GM19468 (cell line): ENCODE measurements at regions not wholly inside any gene's neighbourhood (a gene's known extent, or its start where the extent isn't known, plus 50 kb on each side); places are given as distances from the start of the nearest gene placed in this dataset.

Experiments used
- ATAC-seq: cut with Tn5 transposase; IDR thresholded peaks from one replicate; pipeline ENCODE4 v1.9.1; 2021; ENCODE audit warnings: mild to moderate bottlenecking, moderate library complexity, moderate number of reproducible peaks; ENCODE audit not compliant: unreplicated experiment; ENCODE audit errors: extremely low read depth

DNA sequence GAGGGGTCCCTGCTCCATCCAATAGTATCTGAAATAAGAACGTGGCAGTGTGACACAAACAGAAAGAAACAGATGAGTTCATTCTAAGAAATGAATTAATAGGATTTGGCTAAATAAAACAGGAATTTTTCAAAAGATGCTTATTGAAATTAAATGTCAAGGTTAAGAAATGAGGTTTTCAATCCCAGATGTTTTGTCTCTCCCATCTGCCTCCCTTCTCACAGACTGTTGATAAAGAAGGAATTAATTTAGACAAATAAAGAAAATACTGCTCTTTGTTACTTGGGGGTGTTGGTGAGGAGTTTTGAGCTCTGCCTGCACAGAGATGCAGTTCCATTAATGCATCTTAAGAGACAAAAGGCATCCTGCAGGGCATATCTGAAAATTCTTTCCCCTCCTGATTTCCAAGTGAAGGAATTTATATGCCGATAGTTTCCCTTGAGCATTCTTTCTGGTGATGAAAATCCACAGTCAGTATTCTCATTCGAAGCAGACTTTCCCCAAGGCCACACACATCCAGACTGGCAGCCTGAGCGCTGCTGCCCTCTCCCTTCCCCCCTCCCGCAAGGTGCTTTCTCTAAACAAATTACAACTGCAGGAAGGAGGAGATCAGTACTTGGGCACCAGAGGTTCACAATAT lies 385.4 kb upstream of the RND3 start:
- ATAC-seq, result no peak

DNA sequence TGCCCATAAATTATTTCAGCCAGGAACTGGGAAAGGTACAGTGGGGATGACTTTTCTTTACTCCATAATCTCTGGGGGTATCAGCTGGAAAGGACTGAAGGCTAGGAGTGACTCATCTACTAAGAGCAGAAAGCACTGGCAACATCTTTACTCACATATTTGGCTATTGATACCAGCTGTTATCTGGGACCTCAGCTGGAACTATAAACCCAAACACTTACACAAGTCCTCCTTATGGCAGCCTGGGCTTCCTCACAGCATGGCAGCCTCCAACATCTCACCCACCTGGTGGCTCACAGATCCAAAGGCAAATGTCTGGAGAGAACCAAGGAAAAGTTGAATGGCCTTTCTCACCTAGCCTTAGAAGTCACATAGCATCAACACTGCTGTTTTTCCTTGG lies 379.0 kb upstream of the RND3 start:
- ATAC-seq, result no peak

DNA sequence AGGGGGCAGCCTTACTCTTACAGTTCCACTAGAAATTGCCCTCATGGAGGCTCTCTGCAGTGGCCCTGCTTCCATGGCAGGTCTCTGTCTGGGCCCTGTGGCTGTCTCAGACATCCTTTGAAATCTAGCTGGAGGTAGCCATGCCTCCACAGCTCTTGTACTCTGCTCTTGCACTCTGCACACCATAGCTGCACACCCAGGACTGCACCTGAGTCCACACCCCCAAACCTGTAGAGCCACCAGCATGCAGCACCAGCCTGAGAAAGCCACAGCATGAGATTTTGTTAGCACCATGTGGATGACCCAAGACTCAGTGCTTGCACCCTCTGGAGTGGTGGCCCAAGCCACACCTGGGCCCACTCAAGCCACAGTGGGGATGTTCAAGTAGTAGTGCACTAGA lies 376.2 kb upstream of the RND3 start:
- ATAC-seq, result no peak

DNA sequence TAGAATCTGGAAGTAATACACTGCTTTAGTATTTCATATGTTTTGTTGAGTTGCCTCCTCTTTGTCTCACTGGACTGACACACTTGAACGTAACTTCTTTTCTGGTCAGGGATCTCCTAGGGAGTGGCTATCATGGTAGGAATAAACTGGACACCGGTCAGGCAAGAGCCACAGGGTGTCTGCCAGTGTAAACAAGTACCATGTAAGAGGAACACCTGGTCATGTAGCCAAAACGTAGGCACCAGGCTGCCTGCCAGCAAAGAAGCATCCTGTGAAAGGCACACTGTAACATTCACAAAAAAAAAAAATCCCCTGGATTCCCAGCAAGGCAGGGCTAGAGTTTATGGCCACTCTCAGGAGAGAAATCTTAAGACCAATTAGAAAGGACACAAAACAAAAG lies 372.8 kb upstream of the RND3 start:
- ATAC-seq, result no peak

DNA sequence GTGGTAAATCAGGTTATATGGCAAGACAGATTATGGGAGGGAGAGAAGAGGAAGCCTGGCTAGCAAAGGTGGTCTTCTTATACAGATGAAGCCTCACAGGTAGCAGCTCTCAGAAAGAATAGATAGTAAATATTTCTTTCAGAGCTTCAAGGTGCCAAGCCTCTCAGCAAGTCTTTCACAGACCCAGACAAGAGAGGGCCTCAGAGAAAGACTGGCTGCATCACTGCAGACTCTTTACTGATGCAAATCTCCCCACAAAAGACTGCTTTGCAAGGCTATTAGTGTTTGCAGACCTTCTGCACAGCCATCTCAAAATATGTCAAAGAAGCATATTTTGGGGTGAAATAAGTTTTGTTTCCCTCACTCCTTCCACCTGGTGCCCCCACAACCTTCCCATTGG lies 372.4 kb upstream of the RND3 start:
- ATAC-seq, result no peak

DNA sequence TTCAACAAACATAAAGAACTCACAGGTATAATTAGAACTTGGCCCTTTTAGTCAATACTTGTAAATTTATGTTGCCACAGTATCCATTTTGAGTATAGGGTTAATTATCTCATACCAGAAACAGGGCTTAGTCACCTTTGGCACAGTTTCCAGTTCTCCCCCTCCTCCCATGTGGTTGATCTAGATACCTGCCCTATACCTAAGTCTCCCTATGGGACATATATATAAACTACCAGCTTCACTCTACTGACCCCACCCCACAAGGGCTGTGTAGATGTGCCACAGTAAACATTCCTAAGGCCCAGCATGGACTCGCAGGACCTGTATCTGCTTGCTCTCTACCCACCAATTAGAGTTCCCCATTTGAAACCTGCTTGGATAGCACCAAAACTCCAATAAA lies 371.7 kb upstream of the RND3 start:
- ATAC-seq, result no peak

DNA sequence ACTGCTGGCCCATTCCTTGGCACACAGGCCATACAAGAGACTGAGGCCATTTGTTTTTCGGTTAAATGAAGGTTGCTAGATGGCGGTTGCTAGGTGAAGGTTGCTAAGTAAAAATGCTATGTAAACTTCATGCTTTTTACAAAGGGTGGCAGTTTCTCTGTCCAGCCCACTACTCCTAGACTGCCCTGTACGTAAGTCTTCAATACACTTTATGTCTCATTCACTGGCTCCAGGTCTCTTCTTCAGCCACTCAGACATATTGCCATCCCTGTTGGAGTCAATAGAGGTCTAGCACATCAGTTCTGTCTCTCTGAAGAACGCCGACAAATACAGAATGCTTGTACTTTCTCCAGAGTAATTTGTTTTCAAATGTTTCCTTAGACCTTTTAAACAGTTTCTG lies 370.9 kb upstream of the RND3 start:
- ATAC-seq, result no peak

DNA sequence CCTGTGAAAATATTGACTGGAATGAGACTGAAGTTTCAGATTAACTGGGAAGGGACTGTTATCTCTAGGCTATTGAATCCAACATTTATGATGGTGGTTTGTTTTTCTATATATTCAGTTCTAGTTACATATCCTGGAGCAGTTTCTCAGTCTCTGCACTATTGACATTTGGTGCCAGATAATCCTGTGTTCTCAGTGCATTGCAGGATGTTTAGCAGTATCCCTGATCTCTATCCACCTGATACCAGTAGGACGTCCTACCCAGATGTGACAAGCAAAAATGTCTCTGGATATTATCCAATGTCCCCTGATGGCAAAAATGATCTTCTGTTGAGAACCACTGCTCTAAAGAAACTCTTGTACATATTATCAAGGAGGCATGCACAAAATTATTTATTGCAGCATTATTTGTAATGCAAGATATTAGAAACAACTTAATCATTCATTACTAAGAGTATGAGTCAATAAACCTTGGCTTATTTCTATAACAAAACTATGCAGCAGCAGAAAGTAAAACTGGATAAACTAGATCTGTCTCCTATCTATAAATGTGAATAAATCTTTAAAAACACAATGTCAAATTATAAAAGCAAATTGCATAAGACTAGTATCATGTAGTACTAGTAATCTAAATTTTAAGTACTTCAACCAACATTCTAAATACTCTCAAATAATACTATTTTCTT lies 369.3 kb upstream of the RND3 start:
- ATAC-seq, result no peak

DNA sequence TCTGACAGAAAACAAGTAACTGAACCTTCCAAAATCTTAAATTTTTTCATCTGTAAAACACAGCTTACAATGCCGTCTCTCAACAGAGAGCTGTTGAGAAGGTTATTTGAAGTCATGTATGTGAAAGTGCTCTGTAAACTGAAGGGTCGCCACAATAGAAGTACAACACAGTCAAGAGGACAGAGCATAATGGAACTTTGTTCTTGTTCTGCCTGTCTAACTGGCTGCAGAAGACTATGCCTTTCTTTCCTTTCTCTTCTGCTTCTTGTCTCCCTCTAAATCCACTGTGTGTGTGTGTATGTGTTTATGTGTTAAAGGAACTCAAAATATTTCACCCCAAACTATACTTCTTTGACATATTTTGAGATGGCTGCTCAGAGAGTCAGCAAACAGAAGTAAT lies 365.8 kb upstream of the RND3 start:
- ATAC-seq, result no peak

DNA sequence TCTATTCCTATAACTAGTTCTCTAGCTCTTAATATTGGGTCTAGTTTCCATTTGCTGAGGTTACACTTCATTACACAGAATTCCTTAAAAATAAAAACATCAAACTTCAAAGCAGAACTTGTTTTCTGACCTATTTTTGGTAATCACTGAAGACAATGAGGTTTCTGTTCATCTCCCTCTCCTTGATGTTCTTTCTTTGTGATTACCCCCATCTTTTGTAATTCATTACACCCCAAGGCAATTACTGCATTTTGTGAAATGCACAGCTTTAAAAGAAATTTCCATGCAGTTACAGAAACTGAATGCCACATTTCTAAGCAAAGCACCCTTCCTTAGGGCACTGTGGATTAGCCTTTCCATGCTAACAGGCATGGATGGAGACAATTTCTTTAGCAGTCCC lies 363.2 kb upstream of the RND3 start:
- ATAC-seq, result no peak

DNA sequence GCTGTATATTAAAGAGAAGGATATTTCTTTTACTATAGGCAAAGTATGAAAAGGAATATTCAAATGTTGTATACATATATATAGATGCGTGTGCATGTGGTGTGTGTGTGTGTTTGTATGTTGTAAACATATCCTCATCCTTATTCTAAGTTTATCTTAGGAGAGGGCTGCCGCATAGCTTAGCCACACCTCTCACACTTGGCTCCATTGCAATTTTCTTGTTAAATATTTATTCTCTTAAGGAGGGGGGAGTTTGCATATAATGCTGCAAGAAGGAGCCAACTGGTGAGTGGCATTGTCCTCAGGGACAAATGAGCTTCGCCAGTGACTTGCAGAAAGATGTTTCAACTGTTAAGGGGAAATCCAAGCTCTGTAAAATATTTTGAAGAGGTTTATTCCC lies 360.1 kb upstream of the RND3 start:
- ATAC-seq, result no peak

DNA sequence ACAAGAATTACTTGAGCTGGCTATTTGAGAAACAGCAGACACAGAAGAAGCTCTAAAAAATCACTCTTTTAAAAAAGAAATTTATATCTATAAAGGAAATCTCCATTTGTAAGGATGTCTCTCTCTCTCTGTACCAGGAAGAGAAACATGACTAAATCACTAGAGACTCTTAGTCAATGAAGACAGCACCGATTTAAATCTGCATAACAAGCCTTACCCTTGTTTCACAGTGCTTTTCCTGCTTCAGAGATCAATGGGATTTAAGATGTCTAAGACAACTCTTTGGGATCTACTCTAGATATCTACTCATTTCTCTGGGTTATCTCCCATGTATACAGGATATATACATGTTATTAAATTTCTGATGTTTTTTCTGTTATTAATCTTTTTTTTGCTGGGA lies 359.2 kb upstream of the RND3 start:
- no peak for ATAC-seq

DNA sequence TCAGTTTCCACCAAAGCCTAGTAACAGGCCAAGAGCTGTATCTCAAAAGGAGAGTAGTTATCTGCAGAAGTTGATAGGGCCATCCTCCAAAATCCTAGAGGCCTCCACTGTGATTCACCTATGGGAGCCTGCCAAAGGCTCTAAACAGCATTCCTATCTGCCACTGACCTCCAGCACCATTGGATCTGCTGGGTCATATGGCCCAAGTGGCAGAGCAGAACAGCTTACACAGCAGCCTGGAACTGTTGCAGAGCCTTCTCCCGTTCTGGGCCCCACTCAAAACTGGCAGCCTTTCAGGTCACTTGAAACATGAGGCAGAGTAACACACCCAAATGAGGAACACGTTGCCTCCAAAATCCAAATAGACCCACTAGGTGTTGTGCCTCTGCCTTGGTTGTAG lies 345.2 kb upstream of the RND3 start:
- ATAC-seq, result no peak

DNA sequence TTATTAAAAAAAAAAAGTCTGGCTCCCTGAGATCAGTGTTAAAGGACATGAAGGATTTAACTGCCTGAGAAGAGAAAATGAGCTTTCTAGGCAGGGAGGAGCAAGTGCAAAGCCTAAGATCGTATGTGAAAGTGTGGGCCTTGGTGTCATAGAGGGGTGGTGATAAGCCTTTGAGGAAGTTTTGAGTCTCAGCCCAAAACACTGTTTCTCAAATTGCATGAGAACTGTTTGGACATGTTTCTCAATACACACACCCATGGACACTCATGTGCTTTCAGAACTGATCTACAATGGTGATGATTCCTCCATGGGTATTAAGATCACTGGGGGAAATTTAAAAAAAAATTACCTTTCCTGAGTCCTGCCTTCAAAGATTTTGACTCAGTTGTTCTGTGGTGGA lies 336.7 kb upstream of the RND3 start:
- no peak for ATAC-seq

DNA sequence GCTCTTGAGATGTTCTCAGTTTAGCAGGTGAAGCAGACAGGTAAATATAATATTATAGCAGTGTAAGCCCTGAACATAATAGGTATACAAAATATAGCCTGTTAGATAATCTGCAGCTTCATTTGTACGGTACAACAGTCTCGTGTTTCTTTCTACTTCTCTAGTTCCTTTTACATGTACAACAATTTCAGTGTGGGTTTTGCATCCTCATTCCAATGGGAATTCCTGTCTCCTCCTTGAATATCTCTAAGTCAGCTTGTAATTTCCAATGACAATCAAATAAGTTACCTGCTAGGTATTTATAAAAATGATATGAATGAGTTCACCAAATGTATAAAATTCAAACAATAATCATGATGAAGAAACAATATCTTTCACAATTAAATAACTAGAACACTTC lies 330.0 kb upstream of the RND3 start:
- no peak for ATAC-seq

DNA sequence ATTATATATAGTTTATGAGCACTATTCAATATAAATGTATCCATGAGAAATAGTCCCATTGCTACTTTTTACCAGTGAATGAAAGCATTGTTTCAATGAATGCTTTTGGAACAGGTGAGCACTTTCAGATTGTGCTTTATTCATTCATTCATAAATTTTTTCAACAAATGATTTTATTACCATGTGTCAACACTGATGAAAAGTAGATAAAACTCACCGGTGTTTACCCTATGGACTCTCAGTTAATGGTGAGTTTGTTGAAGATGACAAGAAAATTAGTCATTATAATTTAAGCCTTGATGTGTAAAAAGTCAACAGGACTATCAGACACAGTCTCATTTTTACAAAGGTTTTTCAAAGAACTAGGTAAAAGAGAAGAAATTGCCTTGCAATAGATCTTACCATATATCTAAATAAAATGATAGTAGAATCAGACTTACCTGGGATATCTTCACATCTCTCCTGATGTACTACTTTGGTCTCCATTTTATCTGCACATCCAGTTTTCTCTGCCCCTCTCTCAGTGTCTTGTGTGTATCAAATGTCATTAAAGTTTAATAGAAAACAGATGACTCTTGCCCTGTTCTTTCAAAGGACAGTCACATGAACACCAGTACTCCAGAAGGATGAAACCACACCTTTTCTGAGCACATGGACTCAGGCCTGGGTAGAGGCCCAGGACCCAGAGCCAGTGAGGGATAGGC lies 325.3 kb upstream of the RND3 start:
- ATAC-seq, result no peak

DNA sequence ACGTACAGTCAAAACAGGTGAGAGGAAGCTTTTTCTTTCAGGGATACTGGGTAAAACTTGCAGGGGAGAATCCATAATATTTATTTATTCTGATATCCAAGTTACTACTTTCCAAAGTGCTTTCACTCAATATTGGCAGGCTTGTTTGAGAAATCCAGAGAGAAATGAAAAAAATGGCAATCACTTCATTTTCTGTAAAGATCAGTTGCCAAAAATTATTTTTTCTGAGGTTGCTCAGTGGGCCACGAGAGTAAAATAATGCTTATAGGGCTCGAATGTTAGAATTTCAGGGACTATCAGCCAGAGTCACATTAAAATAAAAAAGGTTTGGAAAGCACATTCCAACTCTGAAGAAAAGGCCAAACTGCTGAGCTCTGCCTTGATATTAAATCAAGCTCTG lies 324.6 kb upstream of the RND3 start:
- ATAC-seq, result no peak

DNA sequence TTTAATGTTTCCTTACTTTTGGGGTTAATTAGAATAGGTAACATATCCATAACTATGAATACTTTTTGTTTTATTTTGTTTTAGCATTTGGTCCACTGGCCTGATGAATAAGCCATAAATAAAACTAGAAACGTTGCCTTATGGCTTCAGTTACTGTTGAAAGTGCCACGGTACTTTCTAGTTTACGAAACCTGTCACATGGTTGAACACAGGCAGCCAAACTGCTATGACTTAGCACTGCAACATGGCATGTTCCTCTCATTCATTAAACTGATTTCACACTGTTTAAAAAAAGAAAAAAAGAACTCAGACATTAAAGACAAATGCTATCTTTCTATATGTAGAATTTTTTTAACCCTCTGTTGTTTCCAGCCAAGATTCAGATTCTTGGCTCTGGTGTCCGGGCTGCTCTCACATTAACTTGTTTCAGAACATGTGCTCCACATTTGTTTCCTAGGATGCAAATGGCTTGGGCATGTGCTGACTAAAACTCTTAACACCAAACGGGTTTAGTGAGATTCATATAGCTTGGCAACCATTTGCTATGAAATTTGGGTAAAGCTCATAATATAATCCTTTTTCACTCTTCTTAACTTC lies 323.9 kb upstream of the RND3 start:
- peak; percentile 16 for ATAC-seq

DNA sequence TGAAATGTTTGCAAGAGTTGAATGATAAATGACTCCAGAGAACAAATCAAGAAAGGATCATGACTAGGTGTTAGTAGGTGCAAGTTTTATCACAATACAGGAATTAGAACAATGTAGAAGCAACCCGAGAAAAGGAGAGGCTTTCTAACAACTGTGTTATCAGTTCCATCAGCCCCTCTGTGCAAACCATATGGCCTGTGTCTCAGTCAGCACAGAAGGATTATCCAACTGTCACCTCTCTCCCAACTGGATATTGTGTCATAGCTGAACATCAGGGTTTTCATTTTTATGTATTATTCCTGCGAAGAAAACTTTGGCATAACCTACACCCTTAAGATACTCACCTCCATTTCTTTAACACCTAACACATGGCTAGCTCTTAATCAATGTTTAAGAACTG lies 321.6 kb upstream of the RND3 start:
- ATAC-seq, result no peak

DNA sequence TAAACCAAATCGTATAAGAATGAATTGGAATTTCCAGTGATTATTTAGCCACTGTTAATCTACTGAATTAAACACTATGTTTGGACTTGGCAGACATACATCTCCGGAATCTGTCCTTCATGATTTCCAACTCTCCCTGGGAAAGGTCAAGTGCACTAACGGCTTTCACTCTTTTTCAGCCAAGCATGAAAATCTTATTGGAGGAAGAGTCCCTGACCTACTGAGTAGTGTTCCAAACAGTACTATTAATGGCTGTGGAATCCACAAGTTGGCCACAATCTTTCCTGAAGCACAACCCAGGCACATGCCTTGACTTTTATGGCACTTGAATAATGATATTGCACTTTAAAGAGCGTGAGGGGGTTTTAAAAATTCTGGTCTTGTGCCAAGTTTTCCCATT lies 318.9 kb upstream of the RND3 start:
- no peak for ATAC-seq

DNA sequence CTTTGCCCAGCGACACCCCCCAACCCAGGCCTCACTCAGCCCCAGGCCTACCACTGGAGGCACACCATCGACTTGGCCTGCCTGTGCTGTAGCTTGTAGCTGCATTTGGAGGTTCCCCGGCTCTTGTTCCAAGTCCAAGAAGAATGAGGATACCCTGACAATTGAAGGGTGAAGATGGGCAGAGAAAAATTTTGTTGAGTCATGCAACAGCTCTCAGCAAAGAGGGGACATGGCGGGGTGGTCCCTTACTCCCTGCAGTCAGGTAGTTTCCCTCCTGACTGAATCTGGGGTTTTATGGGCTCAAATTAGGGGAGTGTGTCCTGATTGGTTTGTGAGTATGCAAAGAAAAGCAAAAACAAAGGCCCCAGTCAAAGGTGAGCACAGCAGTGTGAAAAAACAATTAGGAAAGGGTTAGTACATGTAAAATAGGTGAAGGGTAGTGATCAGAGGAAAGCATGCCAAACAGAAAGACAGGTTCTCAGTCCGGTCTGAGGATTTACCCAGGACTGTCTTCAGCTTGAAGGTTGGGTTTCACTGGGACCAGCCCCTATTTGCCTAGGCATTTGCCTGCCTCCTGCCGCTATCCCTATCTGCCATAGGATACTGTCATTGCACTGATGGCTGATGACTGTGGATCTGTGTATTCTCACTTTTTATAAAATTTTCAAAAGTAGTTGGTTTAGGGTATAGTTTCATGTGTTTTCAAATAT lies 316.4 kb upstream of the RND3 start:
- ATAC-seq, result no peak
